GM21786 (cell line): ENCODE measurements at regions not wholly inside any gene's neighbourhood (a gene's known extent, or its start where the extent isn't known, plus 50 kb on each side); places are given as distances from the start of the nearest gene placed in this dataset.
"Not testable (repeated sequence)": the region's sequence is repeated elsewhere in the genome, so short reads cannot be mapped to it uniquely, and the experiment has no call there.

Source experiments
- ATAC-seq: cut with Tn5 transposase; IDR thresholded peaks from one replicate; pipeline ENCODE4 v1.9.1; 2021; ENCODE audit not compliant: unreplicated experiment

- ATAC-seq: no peak
These were observed 106.7 kb upstream of the KDM7A start for GRCh38 chr7:140283472-140283871.

- no peak for ATAC-seq
These were observed 105.2 kb upstream of the KDM7A start for GRCh38 chr7:140281960-140282359.

DNA sequence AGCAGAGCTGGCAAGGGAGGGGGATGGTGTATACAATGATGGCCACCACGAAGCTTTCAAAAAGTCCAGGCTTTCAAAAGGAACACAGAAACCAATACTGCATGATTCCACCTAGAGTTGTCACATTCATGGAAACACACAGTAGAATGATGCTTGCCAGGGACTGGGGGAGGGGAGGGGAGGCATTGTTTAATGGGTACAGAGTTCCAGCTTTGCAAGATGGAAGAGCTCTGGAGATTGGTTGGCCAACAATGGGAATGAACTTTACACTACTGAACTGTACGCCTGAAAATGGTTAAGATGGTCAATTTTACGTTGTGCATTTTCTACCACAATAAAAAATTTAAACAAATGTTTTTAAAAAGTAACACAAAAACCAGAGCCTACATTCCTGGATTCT, 104.5 kb upstream of the KDM7A start:
- no peak for ATAC-seq

- ATAC-seq: no peak
These were observed 99.2 kb upstream of the KDM7A start for GRCh38 chr7:140276001-140276400.

- no peak for ATAC-seq
These were observed 98.5 kb upstream of the KDM7A start for GRCh38 chr7:140275069-140275965.

GRCh38 chr7:140273417-140273816, 96.6 kb upstream of the KDM7A start:
- ATAC-seq: no peak

DNA sequence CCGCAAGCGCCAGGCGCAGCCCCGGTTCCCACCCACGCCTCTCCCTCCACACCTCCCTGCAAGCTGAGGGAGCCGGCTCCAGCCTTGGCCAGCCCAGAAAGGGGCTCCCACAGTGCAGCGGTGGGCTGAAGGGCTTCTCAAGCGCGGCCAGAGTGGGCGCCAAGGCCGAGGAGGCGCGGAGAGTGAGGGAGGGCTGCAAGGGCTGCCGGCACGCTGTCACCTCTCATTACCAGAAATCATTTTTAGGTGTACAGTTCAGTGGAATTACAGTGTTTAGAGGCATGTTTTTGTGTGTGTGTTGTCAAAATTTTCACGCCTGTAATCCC, 94.8 kb upstream of the KDM7A start:
- ATAC-seq: not testable (repeated sequence)

DNA sequence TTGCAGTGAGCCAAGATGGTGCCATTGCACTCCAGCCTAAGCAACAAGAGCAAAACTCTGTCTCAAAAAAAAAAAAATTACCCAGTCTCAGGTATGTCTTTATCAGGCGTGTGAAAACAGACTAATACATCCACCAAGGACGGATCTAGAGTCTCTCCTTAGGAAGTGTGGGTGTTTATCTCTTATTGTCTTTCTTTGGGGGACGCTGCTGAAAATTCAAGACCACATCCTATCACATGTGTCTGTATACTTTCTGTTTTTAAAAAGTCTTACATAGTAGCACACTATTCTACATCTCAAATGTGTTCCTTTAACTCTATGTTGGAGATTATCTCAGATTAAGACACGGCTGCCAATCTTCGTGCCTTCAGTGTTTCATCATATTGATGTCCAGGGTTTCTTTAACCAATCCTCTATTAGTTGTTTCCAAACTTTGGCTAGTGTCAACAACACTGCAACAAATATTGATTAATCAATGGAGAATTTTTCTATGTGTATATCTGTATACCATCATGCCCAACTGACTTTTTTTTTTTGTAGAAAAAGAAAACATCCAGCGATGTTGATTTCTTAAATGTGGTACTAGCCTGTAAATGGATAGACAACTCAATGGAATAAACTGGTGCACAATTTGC, 92.3 kb upstream of the KDM7A start:
- ATAC-seq: no peak

DNA sequence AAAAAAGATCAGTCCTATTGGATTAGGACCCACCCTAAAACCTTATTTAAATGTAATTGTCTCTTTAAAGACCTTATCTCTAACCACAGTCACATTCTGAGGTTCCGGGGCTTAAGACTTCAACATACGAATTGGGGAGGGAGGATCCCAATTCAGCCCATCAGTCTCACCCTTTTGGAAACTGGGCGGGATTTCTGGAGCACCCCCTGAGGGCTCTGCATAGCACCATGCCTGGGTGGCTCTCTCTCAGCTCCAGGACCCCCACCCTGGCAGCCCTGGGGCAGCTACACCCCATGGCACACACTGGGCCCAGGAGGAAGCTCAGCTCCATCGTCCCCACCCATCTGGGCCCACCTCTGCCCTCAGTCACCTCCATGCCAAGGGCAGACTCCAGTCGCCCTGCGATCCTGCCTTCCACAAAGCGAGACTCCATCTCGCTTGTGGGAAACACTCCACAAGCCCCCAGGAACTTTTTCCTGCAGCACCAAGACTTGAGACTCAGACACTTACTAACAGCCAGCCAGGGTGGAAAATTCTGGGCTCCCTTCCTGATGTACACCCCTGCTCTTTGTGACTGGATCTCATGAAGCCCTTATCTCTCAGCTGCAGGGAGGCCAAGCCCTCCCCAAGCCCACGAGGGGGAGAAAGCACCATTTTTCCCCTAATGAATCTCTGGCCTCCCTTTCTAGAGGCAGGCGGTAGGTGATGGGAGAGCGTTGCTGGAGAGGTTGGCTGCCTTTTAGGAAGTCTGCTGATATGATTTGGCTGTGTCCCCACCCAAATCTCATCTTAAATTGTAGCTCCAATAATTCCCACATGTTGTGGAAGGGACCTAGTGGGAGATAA, 90.8 kb upstream of the KDM7A start:
- ATAC-seq: no peak

GRCh38 chr7:140263277-140263676, 86.5 kb upstream of the KDM7A start:
- no peak for ATAC-seq

DNA sequence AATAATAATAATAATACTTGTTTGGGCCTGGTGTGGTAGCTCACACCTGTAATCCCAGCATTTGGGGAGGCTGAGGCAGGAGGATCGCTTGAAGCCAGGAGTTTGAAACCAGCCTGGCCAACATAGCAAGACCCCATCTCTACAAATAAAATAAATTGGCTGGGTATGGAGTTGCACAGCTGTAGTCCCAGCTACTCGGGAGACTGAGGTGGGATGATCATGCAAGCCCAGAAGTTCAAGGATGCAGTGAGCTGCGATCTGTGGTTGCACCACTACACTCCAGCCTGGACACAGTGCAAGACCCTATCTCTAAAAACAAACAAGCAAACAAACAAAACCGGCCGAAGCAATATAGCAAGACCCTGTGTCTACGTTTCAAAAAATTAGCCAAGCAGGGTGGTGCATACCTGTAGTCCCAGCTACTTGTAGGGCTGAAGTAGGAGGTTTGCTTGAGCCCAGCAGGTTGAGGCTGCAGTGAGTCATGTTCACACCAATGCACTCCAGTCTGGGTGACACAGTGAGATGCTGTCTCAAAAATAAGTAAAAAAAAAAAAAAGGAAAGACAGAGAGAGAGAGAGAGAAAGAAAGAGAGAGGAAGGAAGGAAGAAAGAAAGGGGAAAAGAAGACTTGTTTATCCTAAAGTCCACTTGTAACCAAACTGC, 85.6 kb upstream of the KDM7A start:
- no peak for ATAC-seq

DNA sequence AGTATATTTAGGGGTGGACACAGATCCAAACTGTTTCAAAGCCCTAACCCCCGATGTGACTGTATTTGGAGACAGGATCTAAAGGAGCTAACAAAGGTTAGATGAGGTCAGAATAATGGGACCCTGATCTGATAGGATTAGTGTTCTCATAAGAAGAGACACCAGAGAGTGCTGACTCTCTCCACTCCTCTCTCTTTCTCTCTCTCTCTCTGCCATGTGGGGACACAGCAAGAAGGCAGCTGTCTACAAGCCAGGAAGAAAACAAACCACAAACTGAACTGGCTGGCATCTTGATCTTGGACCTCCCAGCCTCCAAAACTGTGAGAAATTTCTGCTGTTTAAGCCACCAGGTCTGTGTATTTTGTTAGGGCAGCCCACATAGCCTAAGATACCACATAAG, 84.7 kb upstream of the KDM7A start:
- ATAC-seq: no peak

DNA sequence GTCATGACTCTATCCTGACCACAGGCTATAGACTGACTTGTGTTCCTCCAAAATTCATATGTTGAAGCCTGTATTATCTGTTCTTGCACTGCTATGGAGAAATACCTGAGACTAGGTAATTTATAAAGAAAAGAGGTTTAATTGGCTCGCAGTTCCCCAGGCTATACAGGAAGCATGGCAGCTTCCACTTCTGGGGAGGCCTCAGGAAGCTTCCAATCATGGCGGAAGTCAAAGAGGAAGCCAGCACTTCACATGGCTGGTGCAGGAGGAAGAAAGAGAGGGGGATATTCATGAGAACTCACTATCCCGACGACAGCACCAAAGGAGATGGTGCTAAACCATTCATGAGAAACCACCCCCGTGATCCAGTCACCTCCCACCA, 84.3 kb upstream of the KDM7A start:
- no peak for ATAC-seq

- ATAC-seq: no peak
These were observed 83.7 kb upstream of the KDM7A start for GRCh38 chr7:140260352-140261104.

GRCh38 chr7:140257278-140257677, 80.5 kb upstream of the KDM7A start:
- ATAC-seq: not testable (repeated sequence)

- not testable (repeated sequence) for ATAC-seq
These were observed 78.2 kb upstream of the KDM7A start for GRCh38 chr7:140254976-140255375.

- ATAC-seq: no peak
These were observed 72.4 kb upstream of the KDM7A start for GRCh38 chr7:140249036-140249806.

DNA sequence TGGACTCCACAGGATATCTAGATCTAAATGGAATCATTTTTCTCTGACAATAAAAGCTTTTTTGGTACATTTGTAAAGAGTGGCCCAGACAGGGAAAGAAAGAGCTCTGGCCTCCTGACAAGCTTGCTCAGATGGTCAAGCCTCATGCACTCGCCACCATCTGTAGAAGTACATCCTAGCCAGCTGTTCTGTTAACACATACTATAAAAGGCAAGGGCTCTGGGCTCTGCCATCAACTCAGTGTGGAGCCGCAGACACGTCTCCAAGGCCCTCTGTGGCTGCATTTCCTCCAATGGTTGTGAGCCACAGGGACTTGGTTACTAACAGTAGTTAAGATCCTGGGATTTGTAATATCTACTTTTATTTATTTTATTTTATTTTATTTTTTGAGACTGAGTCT, 70.8 kb upstream of the KDM7A start:
- no peak for ATAC-seq

DNA sequence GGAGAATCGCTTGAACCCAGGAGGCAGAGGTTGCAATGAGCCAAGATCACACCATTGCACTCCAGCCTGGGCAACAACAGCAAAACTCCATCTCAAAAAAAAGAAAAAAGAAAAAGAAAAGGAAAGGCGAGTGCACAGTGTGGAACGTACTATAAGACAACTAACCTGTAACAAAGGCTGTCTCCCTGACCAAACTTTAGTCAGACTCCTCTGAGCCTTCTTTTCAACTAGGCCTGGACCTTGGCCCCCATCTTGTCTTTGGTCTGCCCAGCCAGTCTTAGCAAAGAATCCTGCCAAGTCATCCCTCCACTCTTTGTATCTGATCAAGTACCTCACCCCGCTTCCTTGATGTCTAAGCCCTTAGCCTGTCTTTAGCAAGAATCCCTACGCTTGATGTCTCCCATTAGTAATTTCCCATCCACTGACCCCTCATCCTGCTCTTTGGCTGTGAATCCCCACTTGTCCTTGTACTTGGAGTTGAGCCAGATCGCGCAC, 68.9 kb upstream of the KDM7A start:
- ATAC-seq: no peak
